NCI-H526 (cell line): ENCODE measurements at regions not wholly inside any gene's neighbourhood (a gene's known extent, or its start where the extent isn't known, plus 50 kb on each side); places are given as distances from the start of the nearest gene placed in this dataset.

Experiments used
- DNase-seq, 2 experiments: peaks; one replicate each; lab custom pipeline; 2025; lab: John Stamatoyannopoulos, UW

DNA sequence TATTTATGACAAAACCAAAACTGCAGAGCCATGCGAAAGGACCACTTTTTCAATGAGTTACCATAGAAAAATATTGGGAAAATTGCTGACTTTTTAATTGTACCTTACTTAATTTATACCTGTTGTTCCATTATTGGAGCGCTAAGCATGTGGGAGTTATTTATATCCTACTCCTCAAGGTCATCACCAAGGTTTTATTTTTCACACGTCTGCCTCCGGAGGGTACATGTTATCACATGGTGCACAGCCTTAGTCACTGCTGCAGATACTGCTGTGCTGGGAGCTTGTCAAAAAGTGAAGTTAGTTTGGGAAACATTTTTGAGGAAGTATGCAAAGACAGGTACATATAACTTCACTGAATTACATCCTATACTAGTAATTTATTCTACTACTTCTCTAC, 1444.3 kb downstream of the AACS start:
- DNase-seq = no peak

DNA sequence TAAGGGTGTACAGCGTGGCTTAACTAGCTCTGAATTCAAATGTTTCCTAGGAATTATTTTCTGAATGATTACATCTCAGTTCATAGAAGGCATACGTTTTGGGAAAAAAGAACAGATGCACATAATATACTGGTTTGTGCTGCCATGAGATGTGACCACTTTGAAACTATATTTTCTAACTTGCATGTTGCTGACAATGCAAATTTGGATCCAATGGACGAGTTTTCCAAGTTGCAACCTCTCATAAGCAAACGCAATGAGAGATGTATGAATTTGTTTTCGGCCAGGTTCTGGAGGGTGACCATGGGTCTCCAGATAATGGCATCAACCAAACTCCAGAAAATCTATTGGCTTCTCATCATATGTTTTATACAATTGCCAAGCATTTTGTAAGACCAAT, 1445.4 kb downstream of the AACS start:
- no peak for DNase-seq

DNA sequence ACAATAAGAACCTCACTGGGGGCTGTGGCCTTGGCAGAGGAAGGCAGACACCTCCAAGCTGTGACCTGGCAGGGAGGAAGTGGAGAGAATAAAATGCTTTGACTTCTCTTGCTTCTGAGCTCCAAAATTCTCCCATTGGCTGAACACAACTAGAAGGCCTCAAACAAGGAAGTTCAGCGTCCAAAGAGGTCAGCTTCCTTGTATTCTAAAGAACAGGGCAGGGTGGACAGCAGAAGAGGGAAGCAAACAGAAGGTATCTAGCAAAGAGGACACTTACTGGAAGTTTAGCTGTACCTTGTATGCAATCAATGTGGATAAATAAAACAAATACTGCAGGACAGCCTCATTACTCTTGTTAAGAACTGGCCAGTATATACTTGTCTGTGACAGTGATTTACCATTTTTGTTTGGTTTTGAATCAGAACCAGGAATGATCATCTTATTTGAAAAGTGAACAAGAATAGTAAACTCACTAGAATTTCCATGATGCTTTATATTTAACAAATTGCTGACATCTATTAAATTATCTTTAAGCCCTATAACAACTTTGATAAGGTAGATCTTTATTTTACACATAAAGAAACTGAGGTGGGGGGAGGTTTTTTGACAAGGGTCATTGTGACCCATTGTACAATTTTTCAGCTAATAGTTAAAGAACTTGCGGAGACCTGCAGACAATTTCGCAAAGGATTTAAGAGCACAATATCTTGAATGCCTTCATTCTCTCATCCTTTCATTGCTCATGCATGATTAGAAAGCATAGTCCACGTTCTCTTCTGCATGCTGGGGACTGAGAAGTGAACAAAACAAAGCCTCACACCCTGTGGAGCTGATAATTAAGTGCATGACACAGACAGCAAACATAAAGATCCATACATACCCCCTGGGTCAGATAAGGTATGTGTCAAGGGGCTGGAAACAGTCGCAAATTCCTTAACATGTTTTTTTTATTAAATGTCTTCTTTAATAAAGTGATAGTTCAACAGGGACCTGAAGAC, 1448.0 kb downstream of the AACS start:
- no peak for DNase-seq

DNA sequence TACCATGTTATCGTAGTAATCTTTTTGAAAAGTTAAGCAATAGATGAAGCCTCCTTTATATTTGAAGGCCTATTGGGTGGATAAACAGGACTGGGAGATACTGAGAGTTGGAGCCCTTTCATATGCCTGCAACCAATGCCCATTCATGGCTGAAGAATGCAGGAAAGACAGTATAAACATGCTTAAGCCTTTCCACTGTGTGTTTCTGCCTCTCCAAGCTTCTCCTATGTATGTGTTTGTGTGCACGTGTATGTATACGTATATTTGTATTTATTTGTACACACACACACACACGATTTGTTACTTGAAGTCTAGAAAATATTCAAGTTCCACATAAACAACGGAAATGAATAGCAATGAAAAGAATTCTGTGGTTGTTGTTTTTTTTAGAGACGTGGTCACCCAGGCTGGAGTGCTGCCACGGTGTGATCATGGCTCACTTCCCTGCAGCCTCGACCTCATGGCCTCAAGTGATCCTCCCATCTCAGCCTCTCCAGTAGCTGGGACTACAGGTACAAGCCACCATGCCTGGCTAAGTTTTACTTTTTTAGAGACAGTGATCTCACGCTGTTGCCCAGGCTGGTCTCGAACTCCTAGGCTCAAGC, 1453.5 kb downstream of the AACS start:
- DNase-seq = no peak

DNA sequence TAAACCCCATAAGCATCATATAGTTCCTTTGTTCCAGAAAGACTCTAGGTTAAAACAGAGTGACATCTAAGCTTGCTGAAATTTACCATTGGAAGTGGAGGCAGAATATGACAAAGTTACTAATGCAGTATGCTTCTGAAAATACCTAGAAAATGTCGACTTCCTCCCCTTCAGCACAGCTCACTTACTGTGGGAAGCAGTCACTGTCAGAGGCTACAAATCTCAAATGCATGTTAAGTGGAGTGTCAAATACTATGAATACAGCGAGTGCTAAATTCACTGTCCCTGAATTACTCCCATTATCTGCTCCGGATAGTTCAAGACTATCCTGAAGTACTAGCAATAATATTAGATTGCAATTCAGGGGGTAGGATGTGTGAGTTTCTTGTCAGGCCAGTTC, 1454.6 kb downstream of the AACS start:
- no peak for DNase-seq

DNA sequence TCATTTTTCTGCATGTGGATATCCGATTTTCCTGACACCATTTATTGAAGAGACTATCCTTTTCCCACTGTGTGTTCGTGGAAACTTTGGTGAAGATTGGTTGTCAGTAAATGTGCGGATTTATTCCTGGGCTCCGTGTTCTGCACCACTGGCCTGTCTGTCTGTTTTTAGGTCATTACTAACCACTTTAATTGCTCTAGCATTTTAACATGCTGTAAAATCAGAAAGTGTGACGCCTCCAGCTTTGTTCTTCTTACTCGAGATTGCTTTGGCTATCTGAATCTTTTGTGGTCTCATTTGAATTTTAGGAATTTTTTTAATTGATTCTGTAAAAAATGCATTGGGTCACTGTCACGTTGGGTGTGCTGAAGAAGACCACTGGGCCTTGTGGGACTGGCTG, 1458.7 kb downstream of the AACS start:
- DNase-seq = no peak

DNA sequence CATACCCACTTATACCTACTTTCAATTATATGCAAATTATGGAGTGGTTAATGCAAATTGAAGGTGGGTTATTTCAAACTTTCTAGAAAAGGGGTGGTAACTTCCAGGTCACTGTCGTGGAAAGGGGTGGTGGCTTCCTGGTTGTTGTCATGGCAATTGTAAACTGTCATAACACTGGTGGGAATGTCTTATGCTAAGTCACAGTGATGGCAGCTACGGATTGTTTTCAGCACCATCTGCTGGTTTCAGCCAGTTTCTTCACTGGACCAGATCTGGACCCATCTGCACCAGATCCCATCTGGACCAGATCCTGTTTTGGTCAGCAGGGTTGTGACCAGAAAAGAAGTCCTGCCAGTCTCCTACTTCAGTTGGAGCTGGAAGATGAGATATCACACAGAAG, 1469.3 kb downstream of the AACS start:
- peak in 1 of 2 experiments; percentile 8 for DNase-seq

DNA sequence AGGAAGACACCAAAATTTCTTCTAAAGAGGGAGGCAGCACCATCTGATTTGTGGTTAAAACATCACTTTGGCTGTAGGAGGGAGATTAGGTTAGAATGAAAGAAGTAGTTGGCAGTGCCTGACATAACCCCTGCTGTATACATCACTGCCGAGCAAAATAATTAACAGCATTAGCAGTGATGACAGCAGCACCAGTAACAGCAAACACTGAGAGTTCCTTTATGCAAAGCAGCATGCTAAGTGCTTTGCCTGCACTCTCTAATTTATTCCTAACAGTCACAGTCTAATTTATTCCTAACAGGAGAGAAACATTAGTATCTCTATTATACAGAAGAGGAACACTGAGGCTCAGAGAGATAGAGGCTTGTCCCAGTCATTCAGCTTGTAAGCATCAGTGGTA, 1469.7 kb downstream of the AACS start:
- DNase-seq = peak in 1 of 2 experiments; percentile 2

DNA sequence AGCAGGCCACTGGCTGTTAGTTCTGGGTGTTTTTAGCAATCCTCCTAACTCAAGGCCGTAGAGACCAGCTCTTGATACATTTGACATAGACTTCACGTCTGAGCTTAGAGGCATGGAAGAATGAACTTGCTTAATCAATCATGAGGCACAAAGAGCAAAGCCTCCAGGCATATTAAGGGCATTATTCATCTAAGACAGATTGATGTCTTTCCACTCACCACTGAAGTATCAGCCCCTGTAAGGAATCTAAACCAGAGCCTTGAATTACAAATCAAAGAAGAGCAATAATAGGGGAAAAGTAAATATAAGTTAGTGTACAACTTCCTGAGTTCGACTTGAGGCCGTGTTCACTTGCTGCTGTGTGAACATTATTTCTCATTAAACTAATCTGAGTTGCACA, 1470.7 kb downstream of the AACS start:
- DNase-seq = no peak

DNA sequence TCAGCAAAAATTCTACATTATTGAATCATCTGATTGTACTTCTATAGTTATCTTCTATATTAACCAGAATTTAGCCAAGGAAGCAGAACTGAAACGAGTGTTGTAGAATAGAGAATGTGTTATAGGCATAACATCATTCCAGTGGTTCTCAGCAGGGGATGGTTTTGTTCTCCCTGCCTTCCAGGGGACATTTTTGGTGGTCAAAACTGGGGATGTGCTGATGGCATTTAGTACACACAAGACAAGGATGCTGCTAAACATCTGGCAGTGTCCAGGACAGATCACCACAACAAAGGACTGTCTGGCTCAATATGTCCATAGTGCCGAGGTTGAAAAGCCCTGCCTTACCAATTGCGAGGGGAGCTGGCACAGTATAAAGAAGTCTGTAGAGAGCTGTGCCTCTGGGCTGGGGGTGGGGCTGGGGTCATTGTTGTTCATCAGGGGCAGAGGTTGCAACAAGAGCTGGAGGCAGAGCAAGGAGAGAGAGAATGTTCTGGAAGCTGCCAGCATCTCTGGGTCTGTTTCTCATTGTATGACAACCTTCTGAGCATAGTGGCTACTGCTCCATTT, 1472.8 kb downstream of the AACS start:
- no peak for DNase-seq

DNA sequence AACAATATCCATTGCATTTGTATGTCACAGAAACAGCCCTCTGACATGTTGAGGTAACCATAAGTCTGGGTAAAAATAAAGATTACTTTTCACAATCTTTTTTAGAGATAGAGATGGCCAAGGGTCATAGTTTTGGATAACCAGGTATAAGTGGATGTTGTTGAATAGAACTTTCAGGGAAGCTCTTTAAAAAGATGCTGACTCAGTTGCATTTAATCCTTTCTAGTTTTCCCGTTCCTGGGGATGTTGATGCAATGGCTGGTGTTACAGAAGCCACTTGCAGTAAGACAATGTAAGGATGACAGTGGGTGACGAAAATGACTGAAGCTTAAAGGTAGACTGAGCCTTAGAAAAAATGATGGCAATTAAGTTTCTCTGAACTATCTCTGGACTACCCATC, 1473.7 kb downstream of the AACS start:
- DNase-seq = no peak

DNA sequence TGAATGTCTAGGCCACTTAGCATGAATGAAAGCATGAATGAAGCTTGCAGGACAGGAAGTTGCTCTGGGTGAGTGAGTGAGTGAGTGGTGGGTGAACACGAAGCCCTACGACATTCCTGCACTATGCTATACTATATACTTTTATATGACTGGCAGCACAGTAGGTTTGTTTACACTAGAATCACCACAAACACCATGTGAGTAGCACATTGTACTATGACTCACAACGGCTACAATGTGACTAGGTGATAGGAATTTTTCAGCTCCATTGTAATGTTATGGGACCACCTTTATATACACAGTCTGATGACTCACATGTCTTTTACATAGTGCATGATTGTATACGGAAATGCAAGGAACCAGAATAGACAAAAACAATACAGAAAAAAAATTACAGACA, 1480.2 kb downstream of the AACS start:
- no peak for DNase-seq

DNA sequence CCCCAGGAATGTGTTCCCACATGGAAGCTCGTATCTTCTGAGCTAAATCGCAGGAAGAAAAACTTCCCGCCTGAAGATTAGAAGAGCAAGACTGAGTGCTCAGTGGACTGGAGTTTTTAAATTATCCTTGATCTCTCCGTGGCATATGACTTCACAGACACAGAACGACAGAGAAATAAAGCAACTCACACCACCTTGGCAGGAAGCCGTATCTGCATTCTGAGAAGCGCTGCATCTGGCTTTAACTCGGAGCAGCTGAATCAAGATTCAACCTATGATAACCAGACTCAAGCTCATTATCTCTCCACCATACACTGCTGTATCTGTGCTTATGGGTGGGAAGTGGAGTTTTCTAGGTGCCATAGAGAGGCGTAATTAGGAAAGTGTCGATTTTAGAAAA, 1482.7 kb downstream of the AACS start:
- DNase-seq = no peak

DNA sequence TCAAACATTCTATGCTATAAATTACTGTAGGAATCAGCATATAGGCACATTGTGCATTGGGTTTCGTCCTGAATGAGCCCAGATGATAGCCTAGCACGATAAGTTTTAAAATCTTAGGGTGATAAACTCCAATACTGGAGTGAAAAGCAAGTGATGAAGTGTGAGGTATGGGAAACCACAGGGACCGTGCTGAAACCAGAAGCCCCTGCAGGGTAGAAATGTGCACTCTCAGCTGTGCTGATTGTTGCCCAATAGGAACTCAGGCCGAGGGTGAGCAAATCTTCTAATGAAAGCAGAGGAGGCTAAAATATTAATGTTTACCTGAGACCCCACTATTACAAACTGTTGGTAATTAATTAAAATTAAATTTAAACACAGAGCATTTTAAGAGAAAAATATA, 1486.6 kb downstream of the AACS start:
- no peak for DNase-seq

DNA sequence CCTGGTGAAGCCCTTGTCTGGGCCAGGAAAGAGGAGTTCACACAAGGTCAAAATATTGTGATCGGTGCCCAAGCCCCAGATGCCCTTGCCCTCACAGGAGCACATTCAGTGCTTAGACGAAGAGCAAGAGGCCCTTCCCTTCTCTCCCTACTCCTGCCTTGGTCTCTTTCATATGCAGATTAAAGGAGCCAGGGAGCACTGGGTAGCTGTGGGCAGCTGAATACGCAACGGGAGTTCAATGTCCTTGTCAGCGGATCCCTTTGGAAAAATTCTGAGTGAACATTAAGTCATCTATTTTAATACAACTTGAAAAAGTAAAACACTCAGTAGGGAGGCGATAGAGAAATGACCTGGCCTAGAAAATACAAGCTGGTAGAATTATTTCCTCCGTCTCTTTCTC, 1489.4 kb downstream of the AACS start:
- no peak for DNase-seq

DNA sequence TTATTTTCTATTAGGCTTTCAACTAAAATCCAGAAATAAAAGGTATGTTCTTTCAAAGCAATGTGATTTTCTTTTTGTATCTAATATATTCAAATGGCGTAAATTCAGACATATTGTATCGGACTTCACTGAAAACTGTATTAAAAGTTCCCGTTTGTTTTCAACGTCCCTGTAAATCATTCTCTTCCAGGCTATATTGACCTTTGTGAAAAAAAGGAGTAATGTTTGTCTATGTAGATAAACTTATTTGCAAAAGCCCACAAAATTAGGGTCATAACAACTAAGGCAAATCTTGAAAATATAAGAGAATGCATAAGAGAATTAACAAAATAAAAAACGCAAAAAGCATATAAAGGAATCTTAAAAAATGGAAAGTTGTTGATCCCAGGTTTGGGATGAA, 1492.4 kb downstream of the AACS start:
- DNase-seq = no peak

DNA sequence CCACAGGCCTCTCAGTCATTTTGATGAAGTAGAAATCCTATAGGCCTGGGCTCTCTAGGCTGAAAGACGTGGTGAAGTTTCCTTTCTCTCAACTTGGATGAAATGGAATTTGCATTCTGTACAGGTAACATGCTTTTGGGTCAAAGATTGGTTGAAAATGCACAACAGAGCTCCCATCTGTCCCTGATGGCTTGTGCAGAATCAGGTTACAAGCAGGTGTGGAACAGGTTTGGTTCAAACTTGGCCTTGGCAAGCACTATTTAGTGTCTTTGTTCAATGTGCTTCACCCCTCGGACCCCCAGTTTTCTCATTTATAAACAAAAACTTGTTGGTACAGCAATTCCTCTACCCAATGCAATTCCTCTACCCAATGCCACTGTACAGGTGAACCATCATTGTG, 1493.0 kb downstream of the AACS start:
- DNase-seq = no peak

DNA sequence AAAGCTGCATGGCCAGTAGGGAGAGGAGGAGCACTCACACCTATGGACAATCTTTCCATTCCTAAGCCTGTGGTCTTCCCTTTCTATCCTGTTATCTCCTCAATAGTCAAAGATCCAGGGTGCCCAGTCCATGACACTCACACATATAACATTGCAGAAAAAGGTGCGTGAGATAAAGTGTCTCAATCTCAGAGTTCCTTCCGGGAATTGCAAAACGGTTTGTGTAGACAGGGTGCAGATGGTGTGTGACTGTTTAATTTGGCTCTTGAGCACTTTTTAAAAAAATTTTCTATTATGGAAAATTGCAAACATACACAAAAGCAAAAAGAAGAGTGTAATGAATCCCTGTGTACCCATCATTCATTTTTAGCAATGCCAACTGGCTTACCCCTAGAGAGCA, 1493.6 kb downstream of the AACS start:
- DNase-seq = no peak

DNA sequence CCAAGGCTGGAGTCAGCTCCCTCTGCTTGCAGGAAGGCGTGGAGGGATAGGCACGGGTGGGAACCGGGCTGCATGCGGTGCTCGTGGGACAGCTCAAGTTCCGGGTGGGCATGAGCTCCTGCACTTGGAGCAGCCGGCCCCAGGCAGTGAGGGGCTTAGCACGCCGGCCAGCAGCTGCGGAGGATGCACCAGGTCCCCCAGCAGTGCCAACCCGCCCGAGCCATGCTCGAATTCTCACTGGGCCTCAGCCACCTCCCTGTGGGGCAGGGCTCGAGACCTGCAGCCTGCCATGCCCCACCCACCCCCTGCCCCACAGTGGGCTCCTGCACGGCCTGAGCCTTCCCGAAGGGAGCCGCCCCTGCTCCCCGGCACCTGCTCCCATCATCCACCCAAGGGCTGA, 1501.8 kb downstream of the AACS start:
- no peak for DNase-seq

DNA sequence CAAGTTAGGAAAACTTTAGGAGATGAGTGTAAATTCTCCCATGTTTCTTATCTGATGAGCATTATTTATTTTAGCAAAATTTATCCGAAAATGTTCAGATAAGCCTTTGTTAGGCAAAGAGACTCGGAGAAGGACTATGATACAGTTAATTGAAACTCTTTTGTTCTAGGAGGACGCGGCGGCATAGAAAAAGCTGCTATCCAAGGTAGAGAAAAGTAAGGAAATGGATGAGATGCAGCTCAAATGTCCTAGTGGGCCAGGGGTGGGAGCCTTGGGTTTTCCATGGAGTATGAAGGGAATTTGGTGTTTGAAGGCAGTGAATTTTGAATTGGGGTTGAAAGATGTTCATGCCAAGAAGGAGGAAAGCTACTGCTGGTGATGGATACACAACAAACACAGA, 1504.5 kb downstream of the AACS start:
- no peak for DNase-seq

DNA sequence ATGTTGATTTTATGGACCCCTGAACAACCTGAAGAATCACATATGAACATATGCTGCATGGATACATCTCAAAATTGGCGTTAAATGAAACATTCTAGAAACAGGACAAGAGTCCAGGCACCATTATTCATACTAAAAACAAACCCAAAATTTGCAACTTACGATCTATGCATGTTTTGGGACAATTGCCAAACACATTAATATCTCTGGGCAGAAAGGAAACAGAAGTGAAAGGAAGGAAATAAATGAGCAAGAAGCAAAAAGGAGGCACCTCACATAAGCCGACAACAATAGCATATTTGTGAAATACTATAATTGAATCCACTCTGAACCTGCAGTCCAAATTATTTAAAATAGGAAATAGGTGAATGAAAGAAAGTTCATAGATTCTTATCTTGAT, 1505.3 kb downstream of the AACS start:
- no peak for DNase-seq

DNA sequence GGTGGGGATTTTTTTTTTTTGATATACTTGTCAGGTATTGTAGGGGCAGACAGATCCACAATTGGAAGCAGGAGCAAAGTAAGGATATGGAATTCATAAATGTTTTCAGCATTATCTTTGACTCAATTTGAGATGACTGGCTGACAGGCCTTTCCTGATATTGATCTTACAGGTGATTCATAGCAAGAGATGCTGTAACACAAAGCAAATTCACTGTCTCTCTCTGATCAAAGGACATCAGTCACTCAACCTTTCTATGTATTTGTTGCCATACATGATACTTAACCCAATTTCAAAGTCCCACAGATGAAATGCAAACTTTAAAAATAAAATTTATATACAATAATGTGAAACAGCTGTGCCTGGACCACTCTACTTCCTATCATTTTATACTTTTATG, 1506.9 kb downstream of the AACS start:
- DNase-seq = no peak

DNA sequence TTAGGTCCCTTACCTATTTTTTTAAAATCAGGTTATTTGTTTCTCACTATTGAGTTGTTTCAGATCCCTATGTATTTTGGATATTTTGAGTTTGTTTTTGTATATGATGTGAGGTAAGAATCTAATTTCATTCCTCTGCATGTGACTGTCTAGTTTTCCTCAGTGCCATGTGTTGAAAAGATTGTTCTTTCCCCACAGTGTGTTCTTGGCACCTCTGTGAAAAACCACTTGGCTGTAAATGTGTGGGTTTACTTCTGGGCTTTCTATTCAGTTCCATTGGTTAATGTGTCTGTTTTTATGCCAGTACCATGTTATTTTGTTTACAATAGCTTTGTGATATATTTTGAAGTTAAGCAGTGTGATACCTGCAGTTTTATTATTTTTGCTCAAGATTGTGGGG, 1516.4 kb downstream of the AACS start:
- DNase-seq = no peak
